ENCODE measurements at regions not wholly inside any gene's neighbourhood (a gene's known extent, or its start where the extent isn't known, plus 50 kb on each side); places are given as distances from the start of the nearest gene placed in this dataset.

- no peak for DNase-seq
- no peaks in the 10 kb centered on the region for H3K9me3 ChIP-seq (ENCODE audit: control insufficient read depth, low read length)
- no peak overlapping the region for H3K27ac ChIP-seq (ENCODE audit: low read depth in 1 of 2, low read length in 2 of 2)
- ATAC-seq (ENCODE audit: low FRiP score): no peak
- no peak overlapping the region for H3K4me3 ChIP-seq (ENCODE audit: low read length in 2 of 2)
- intact Hi-C loops (cut with DNase I): no loop called here
- H3K36me3 ChIP-seq (ENCODE audit: control insufficient read depth in 1 of 2, insufficient read depth in 2 of 2, low read length in 1 of 2): no peaks in the 10 kb centered on the region
- 93 to 96% methylated on average over 2 of the region's 2 CpGs for WGBS, 2 donors
- no peaks in the 10 kb centered on the region for H3K27me3 ChIP-seq (ENCODE audit: control insufficient read depth in 1 of 2, insufficient read depth in 2 of 2, low read length in 1 of 2)
- H3K4me1 ChIP-seq (ENCODE audit: control insufficient read depth in 1 of 2, insufficient read depth in 2 of 2, low read length in 2 of 2): no peaks in the 10 kb centered on the region
These were observed 794.6 kb upstream of the ZNF608 start for GRCh38 chr5:125541085-125541484.

- ATAC-seq (ENCODE audit: low FRiP score): no peak
- DNase-seq: no peak
- Histone ChIP-seq H3K4me3 (ENCODE audit: low read length in 2 of 2) (no peak overlapping the region), H3K4me1 (ENCODE audit: control insufficient read depth in 1 of 2, insufficient read depth in 2 of 2, low read length in 2 of 2) (no peaks in the 10 kb centered on the region), H3K36me3 (ENCODE audit: control insufficient read depth in 1 of 2, insufficient read depth in 2 of 2, low read length in 1 of 2) (no peaks in the 10 kb centered on the region), H3K27ac (ENCODE audit: low read depth in 1 of 2, low read length in 2 of 2) (no peak overlapping the region), H3K27me3 (ENCODE audit: control insufficient read depth in 1 of 2, insufficient read depth in 2 of 2, low read length in 1 of 2) (no peaks in the 10 kb centered on the region), H3K9me3 (ENCODE audit: control insufficient read depth, low read length) (no peaks in the 10 kb centered on the region)
- intact Hi-C loops (cut with DNase I): no loop called here
- 11 to 18% methylated on average over 2 of the region's 2 CpGs for WGBS, 2 donors
These were observed 803.0 kb upstream of the ZNF608 start for GRCh38 chr5:125549322-125549911.

DNA sequence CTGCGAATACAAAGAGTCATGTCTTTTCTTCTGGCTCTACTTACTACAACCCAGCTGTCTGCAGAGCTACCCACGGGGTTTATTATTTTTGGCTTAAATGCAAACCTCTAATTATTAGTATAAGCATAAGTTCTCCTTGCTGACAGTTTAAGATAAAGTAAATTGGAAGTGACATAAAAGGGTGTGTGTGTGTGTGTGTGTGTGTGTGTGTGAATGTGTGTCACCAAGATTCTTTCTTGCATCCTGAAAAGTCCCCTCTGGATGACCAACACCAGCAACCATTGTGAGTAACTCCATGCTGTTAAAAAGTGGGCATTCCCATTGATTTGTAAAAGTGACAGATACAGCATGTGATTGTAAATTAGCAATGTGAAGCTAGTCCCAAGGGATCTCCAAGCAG is 803.8 kb upstream of the ZNF608 start:
- H3K36me3 ChIP-seq (ENCODE audit: control insufficient read depth in 1 of 2, insufficient read depth in 2 of 2, low read length in 1 of 2): no peaks in the 10 kb centered on the region
- no peak for ATAC-seq (ENCODE audit: low FRiP score)
- no peak overlapping the region for H3K4me3 ChIP-seq (ENCODE audit: low read length in 2 of 2)
- intact Hi-C loops (cut with DNase I): no loop called here
- no peaks in the 10 kb centered on the region for H3K27me3 ChIP-seq (ENCODE audit: control insufficient read depth in 1 of 2, insufficient read depth in 2 of 2, low read length in 1 of 2)
- H3K4me1 ChIP-seq (ENCODE audit: control insufficient read depth in 1 of 2, insufficient read depth in 2 of 2, low read length in 2 of 2): no peaks in the 10 kb centered on the region
- 1 to 4% methylated on average over 2 of the region's 2 CpGs for WGBS, 2 donors
- H3K27ac ChIP-seq (ENCODE audit: low read depth in 1 of 2, low read length in 2 of 2): no peak overlapping the region
- no peaks in the 10 kb centered on the region for H3K9me3 ChIP-seq (ENCODE audit: control insufficient read depth, low read length)
- no peak for DNase-seq

GRCh38 chr5:125551246-125551645 is 804.8 kb upstream of the ZNF608 start:
- Histone ChIP-seq H3K4me3 (ENCODE audit: low read length in 2 of 2) (no peak overlapping the region), H3K27me3 (ENCODE audit: control insufficient read depth in 1 of 2, insufficient read depth in 2 of 2, low read length in 1 of 2) (no peaks in the 10 kb centered on the region), H3K4me1 (ENCODE audit: control insufficient read depth in 1 of 2, insufficient read depth in 2 of 2, low read length in 2 of 2) (no peaks in the 10 kb centered on the region), H3K36me3 (ENCODE audit: control insufficient read depth in 1 of 2, insufficient read depth in 2 of 2, low read length in 1 of 2) (no peaks in the 10 kb centered on the region), H3K27ac (ENCODE audit: low read depth in 1 of 2, low read length in 2 of 2) (no peak overlapping the region), H3K9me3 (ENCODE audit: control insufficient read depth, low read length) (no peaks in the 10 kb centered on the region)
- intact Hi-C loops (cut with DNase I): no loop called here
- DNase-seq (no peak), ATAC-seq (ENCODE audit: low FRiP score) (no peak)

DNA sequence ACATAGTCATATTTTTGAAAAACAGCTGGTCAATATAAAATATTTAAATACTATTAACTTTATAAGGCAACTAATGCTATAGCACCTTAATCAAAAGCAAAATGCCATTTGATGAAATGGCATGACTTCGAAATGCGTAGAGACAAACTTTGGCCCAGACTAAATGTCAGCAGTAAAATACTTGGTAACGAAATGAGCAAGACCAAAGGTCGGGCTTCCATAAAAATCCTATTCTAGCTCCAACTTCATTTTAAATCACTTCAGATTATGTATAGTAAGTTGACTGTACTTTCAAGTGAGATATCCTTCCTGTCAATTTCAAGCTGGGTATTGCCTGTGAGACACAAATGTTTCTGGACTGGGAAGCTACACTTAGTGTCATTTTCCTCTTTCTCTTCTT is 805.4 kb upstream of the ZNF608 start:
- H3K27ac ChIP-seq (ENCODE audit: low read depth in 1 of 2, low read length in 2 of 2): no peak overlapping the region
- no peaks in the 10 kb centered on the region for H3K36me3 ChIP-seq (ENCODE audit: control insufficient read depth in 1 of 2, insufficient read depth in 2 of 2, low read length in 1 of 2)
- no peak for DNase-seq
- ATAC-seq (ENCODE audit: low FRiP score): no peak
- H3K4me1 ChIP-seq (ENCODE audit: control insufficient read depth in 1 of 2, insufficient read depth in 2 of 2, low read length in 2 of 2): no peaks in the 10 kb centered on the region
- intact Hi-C loops (cut with DNase I): no loop called here
- H3K9me3 ChIP-seq (ENCODE audit: control insufficient read depth, low read length): no peaks in the 10 kb centered on the region
- 96 to 97% methylated on average over 4 of the region's 4 CpGs for WGBS, 2 donors
- H3K27me3 ChIP-seq (ENCODE audit: control insufficient read depth in 1 of 2, insufficient read depth in 2 of 2, low read length in 1 of 2): no peaks in the 10 kb centered on the region
- no peak overlapping the region for H3K4me3 ChIP-seq (ENCODE audit: low read length in 2 of 2)

DNA sequence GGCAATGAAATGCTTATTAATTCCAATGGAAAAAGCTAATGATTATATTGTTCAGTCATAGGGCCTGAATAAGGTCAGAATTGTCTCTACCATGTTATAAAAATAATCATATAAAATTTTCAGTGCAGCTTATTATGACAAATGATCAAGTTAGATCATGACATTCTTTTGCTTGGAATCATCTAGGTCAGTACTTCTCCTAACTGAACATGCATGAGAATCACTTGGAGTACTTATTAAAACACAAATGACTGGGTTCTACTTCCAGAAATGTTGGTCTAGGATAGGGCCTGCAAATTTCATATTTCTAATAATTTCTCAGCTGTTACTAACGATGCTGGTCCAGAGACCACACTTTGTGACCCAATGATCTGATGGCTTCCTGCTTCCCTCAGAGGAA is 806.0 kb upstream of the ZNF608 start:
- H3K27me3 ChIP-seq (ENCODE audit: control insufficient read depth in 1 of 2, insufficient read depth in 2 of 2, low read length in 1 of 2): no peaks in the 10 kb centered on the region
- H3K9me3 ChIP-seq (ENCODE audit: control insufficient read depth, low read length): no peaks in the 10 kb centered on the region
- no peak overlapping the region for H3K4me3 ChIP-seq (ENCODE audit: low read length in 2 of 2)
- WGBS, 2 donors: 93 to 95% methylated on average over 1 of the region's 1 CpG
- no peak overlapping the region for H3K27ac ChIP-seq (ENCODE audit: low read depth in 1 of 2, low read length in 2 of 2)
- ATAC-seq (ENCODE audit: low FRiP score): no peak
- no peak for DNase-seq
- no peaks in the 10 kb centered on the region for H3K4me1 ChIP-seq (ENCODE audit: control insufficient read depth in 1 of 2, insufficient read depth in 2 of 2, low read length in 2 of 2)
- H3K36me3 ChIP-seq (ENCODE audit: control insufficient read depth in 1 of 2, insufficient read depth in 2 of 2, low read length in 1 of 2): no peaks in the 10 kb centered on the region
- intact Hi-C loops (cut with DNase I): no loop called here

DNA sequence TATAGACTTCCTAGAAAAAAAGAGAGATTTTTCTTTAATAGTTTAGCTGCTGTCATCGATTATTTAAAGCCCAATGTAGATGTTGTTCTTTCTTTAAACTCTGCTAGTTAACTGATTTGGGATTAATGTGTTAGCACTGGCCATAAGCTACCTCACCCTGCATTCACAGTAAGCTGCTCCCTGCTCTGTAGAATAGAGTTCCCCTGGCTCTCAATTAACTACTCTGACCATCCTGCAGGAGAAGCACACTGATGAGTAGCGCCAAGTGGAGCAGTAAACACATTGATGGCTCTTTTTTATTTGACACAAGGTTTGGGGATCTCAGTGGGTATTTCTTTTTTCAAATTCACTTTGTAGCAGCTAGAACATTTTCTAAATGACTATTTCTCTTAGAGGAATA is 807.9 kb upstream of the ZNF608 start:
- H3K27ac ChIP-seq (ENCODE audit: low read depth in 1 of 2, low read length in 2 of 2): no peak overlapping the region
- peaks cover 2 to 4% of the 10 kb centered on the region in 2 donors for H3K4me1 ChIP-seq (ENCODE audit: control insufficient read depth in 1 of 2, insufficient read depth in 2 of 2, low read length in 2 of 2)
- ATAC-seq (ENCODE audit: low FRiP score) (no peak), DNase-seq (no peak)
- no peaks in the 10 kb centered on the region for H3K27me3 ChIP-seq (ENCODE audit: control insufficient read depth in 1 of 2, insufficient read depth in 2 of 2, low read length in 1 of 2)
- WGBS, 2 donors: 86 to 95% methylated on average over 2 of the region's 2 CpGs
- H3K4me3 ChIP-seq (ENCODE audit: low read length in 2 of 2): no peak overlapping the region
- H3K36me3 ChIP-seq (ENCODE audit: control insufficient read depth in 1 of 2, insufficient read depth in 2 of 2, low read length in 1 of 2): no peaks in the 10 kb centered on the region
- intact Hi-C loops (cut with DNase I): no loop called here
- H3K9me3 ChIP-seq (ENCODE audit: control insufficient read depth, low read length): no peaks in the 10 kb centered on the region

DNA sequence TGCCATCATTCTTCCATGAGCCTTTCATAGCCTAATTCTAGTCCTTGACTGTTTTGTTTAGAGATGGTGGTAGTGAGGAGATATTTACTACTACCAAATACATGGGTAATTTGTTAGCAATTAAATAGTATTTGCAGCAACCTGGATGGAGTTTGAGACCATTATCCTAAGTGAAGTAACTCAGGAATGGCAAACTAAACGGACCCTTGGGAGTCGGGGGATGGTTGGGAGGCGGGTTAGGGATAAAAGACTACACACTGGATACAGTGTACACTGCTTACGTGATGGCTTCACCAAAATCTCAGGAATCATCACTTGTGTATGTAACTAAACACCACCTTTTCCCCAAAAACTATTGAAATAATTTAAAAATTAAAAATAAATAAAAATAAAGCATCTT is 809.2 kb upstream of the ZNF608 start:
- H3K9me3 ChIP-seq (ENCODE audit: control insufficient read depth, low read length): no peaks in the 10 kb centered on the region
- H3K36me3 ChIP-seq (ENCODE audit: control insufficient read depth in 1 of 2, insufficient read depth in 2 of 2, low read length in 1 of 2): no peaks in the 10 kb centered on the region
- ATAC-seq (ENCODE audit: low FRiP score) (no peak), DNase-seq (no peak)
- intact Hi-C loops (cut with DNase I): no loop called here
- WGBS, 2 donors: 93 to 97% methylated on average over 4 of the region's 4 CpGs
- H3K27me3 ChIP-seq (ENCODE audit: control insufficient read depth in 1 of 2, insufficient read depth in 2 of 2, low read length in 1 of 2): no peaks in the 10 kb centered on the region
- no peak overlapping the region for H3K27ac ChIP-seq (ENCODE audit: low read depth in 1 of 2, low read length in 2 of 2)
- peaks cover 2 to 4% of the 10 kb centered on the region in 2 donors for H3K4me1 ChIP-seq (ENCODE audit: control insufficient read depth in 1 of 2, insufficient read depth in 2 of 2, low read length in 2 of 2)
- no peak overlapping the region for H3K4me3 ChIP-seq (ENCODE audit: low read length in 2 of 2)

DNA sequence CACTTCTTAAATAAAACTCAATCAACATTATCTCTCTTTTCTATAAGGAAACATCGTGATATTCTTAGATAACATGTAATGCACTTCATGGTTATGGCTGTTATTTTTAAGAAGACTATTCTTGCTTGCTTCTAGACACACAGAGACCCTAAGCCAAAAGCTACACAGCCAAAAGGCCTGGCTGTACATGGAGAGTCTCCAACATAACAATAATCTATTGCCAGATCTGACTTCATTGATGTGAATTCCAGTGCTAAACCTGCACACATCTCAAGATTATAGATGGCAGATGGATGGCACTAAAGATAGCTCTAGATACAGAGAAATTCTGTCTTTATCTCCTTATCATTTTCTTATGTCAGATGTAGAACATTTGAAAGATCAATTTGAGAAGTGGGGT is 811.6 kb upstream of the ZNF608 start:
- no peaks in the 10 kb centered on the region for H3K36me3 ChIP-seq (ENCODE audit: control insufficient read depth in 1 of 2, insufficient read depth in 2 of 2, low read length in 1 of 2)
- intact Hi-C loops (cut with DNase I): no loop called here
- no peaks in the 10 kb centered on the region for H3K27me3 ChIP-seq (ENCODE audit: control insufficient read depth in 1 of 2, insufficient read depth in 2 of 2, low read length in 1 of 2)
- no peak for ATAC-seq (ENCODE audit: low FRiP score)
- 2 to 13% methylated on average over 1 of the region's 1 CpG for WGBS, 2 donors
- H3K27ac ChIP-seq (ENCODE audit: low read depth in 1 of 2, low read length in 2 of 2): no peak overlapping the region
- no peaks in the 10 kb centered on the region for H3K9me3 ChIP-seq (ENCODE audit: control insufficient read depth, low read length)
- DNase-seq: no peak
- peaks cover 2 to 4% of the 10 kb centered on the region in 2 donors for H3K4me1 ChIP-seq (ENCODE audit: control insufficient read depth in 1 of 2, insufficient read depth in 2 of 2, low read length in 2 of 2)
- H3K4me3 ChIP-seq (ENCODE audit: low read length in 2 of 2): no peak overlapping the region
